Stimulated activated effector memory CD8-positive, alpha-beta T cell treated with anti-CD3 and anti-CD28 coated beads, Interleukin-12 subunit alpha, Interleukin-12 subunit beta, amount 100 ng/mL, for 72 hours (primary cell): ENCODE measurements at regions not wholly inside any gene's neighbourhood (a gene's known extent, or its start where the extent isn't known, plus 50 kb on each side); places are given as distances from the start of the nearest gene placed in this dataset.
"Not testable (repeated sequence)": the region's sequence is repeated elsewhere in the genome, so short reads cannot be mapped to it uniquely, and the experiment has no call there.

Experiments used
- ATAC-seq: fragments of 150-1000 bp; cut with Tn5 transposase; 2 replicates; pipeline ENCODE4 v1.10.0; 2021
- DNase-seq, 2 donors: peaks; one replicate each; pipeline ENCODE4 v3.0.0; 2021 to 2022; ENCODE audit warnings: low spot score in 2 of 2
- H3K27ac Mint-ChIP-seq: one replicate; pipeline ENCODE4 v1.8.0; 2022; ENCODE audit warnings: mild to moderate bottlenecking, mixed read lengths
- H3K36me3 Mint-ChIP-seq: one replicate; pipeline ENCODE4 v1.8.0; 2022; ENCODE audit warnings: mild to moderate bottlenecking, mixed read lengths
- H3K4me1 Mint-ChIP-seq: one replicate; pipeline ENCODE4 v1.8.0; 2022; ENCODE audit warnings: mixed read lengths
- H3K4me3 Mint-ChIP-seq: one replicate; pipeline ENCODE4 v1.8.0; 2022; ENCODE audit warnings: mild to moderate bottlenecking, mixed read lengths
- H3K9me3 Mint-ChIP-seq: one replicate; pipeline ENCODE4 v1.8.0; 2022; ENCODE audit warnings: mixed read lengths

- ATAC-seq (no peak), DNase-seq (no peak)
- Mint-ChIP-seq H3K4me3 (no peak overlapping the region), H3K27ac (no peak overlapping the region), H3K36me3 (no peaks in the 10 kb centered on the region), H3K9me3 (peaks cover 19% of the 10 kb centered on the region), H3K4me1 (no peaks in the 10 kb centered on the region)
Observed at GRCh38 chr16:16904601-16905000, 525.7 kb downstream of the NPIPA7 start.

- Mint-ChIP-seq H3K27ac (no peak overlapping the region), H3K4me3 (no peak overlapping the region), H3K9me3 (peaks cover 7% of the 10 kb centered on the region), H3K36me3 (no peaks in the 10 kb centered on the region), H3K4me1 (no peaks in the 10 kb centered on the region)
- DNase-seq (no peak), ATAC-seq (no peak)
Observed at GRCh38 chr16:16905850-16906249, 526.9 kb downstream of the NPIPA7 start.

GRCh38 chr16:16907089-16907488 lies 528.1 kb downstream of the NPIPA7 start:
- no peaks in the 10 kb centered on the region for H3K36me3 Mint-ChIP-seq
- no peak overlapping the region for H3K4me3 Mint-ChIP-seq
- H3K4me1 Mint-ChIP-seq = no peaks in the 10 kb centered on the region
- no peak for ATAC-seq
- no peak overlapping the region for H3K27ac Mint-ChIP-seq
- peaks cover 3% of the 10 kb centered on the region for H3K9me3 Mint-ChIP-seq
- DNase-seq = no peak

GRCh38 chr16:16908077-16908476 lies 529.1 kb downstream of the NPIPA7 start:
- ATAC-seq (no peak), DNase-seq (no peak)
- H3K9me3 Mint-ChIP-seq = no peaks in the 10 kb centered on the region
- H3K27ac Mint-ChIP-seq = no peak overlapping the region
- H3K4me3 Mint-ChIP-seq = no peak overlapping the region
- no peaks in the 10 kb centered on the region for H3K36me3 Mint-ChIP-seq
- H3K4me1 Mint-ChIP-seq = no peaks in the 10 kb centered on the region

GRCh38 chr16:16909126-16909525 lies 530.2 kb downstream of the NPIPA7 start:
- DNase-seq (no peak), ATAC-seq (no peak)
- Mint-ChIP-seq H3K27ac (no peak overlapping the region), H3K9me3 (no peaks in the 10 kb centered on the region), H3K4me3 (no peak overlapping the region), H3K4me1 (no peaks in the 10 kb centered on the region), H3K36me3 (no peaks in the 10 kb centered on the region)

GRCh38 chr16:16910666-16911065 lies 531.7 kb downstream of the NPIPA7 start:
- no peak overlapping the region for H3K27ac Mint-ChIP-seq
- H3K36me3 Mint-ChIP-seq = no peaks in the 10 kb centered on the region
- H3K4me1 Mint-ChIP-seq = no peaks in the 10 kb centered on the region
- no peaks in the 10 kb centered on the region for H3K9me3 Mint-ChIP-seq
- no peak for ATAC-seq
- no peak for DNase-seq
- H3K4me3 Mint-ChIP-seq = no peak overlapping the region

- DNase-seq = no peak
- no peak overlapping the region for H3K4me3 Mint-ChIP-seq
- no peaks in the 10 kb centered on the region for H3K36me3 Mint-ChIP-seq
- H3K27ac Mint-ChIP-seq = no peak overlapping the region
- H3K9me3 Mint-ChIP-seq = no peaks in the 10 kb centered on the region
- no peaks in the 10 kb centered on the region for H3K4me1 Mint-ChIP-seq
- ATAC-seq = no peak
Observed at GRCh38 chr16:16915771-16916170, 536.8 kb downstream of the NPIPA7 start.

- Mint-ChIP-seq H3K9me3 (no peaks in the 10 kb centered on the region), H3K4me1 (no peaks in the 10 kb centered on the region), H3K36me3 (no peaks in the 10 kb centered on the region), H3K27ac (no peak overlapping the region), H3K4me3 (no peak overlapping the region)
- ATAC-seq (no peak), DNase-seq (no peak)
Observed at GRCh38 chr16:16917191-16917785, 538.3 kb downstream of the NPIPA7 start.

- DNase-seq (no peak), ATAC-seq (no peak)
- Mint-ChIP-seq H3K4me3 (no peak overlapping the region), H3K27ac (no peak overlapping the region), H3K9me3 (no peaks in the 10 kb centered on the region), H3K36me3 (no peaks in the 10 kb centered on the region), H3K4me1 (no peaks in the 10 kb centered on the region)
Observed at GRCh38 chr16:16923479-16923878, 544.5 kb downstream of the NPIPA7 start.

GRCh38 chr16:16924613-16925012 lies 545.7 kb downstream of the NPIPA7 start:
- Mint-ChIP-seq H3K4me3 (no peak overlapping the region), H3K36me3 (no peaks in the 10 kb centered on the region), H3K9me3 (no peaks in the 10 kb centered on the region), H3K27ac (no peak overlapping the region), H3K4me1 (no peaks in the 10 kb centered on the region)
- no peak for ATAC-seq
- no peak for DNase-seq

- H3K9me3 Mint-ChIP-seq = no peaks in the 10 kb centered on the region
- H3K27ac Mint-ChIP-seq = no peak overlapping the region
- no peaks in the 10 kb centered on the region for H3K4me1 Mint-ChIP-seq
- DNase-seq = no peak
- H3K36me3 Mint-ChIP-seq = no peaks in the 10 kb centered on the region
- ATAC-seq = no peak
- H3K4me3 Mint-ChIP-seq = no peak overlapping the region
Observed at GRCh38 chr16:16925432-16925831, 545.3 kb downstream of the XYLT1 start.

GRCh38 chr16:16928532-16929109 lies 542.1 kb downstream of the XYLT1 start:
- no peak overlapping the region for H3K27ac Mint-ChIP-seq
- H3K4me3 Mint-ChIP-seq = no peak overlapping the region
- no peaks in the 10 kb centered on the region for H3K9me3 Mint-ChIP-seq
- no peaks in the 10 kb centered on the region for H3K36me3 Mint-ChIP-seq
- DNase-seq (no peak), ATAC-seq (no peak)
- H3K4me1 Mint-ChIP-seq = no peaks in the 10 kb centered on the region

- no peaks in the 10 kb centered on the region for H3K4me1 Mint-ChIP-seq
- DNase-seq (no peak), ATAC-seq (no peak)
- H3K9me3 Mint-ChIP-seq = no peaks in the 10 kb centered on the region
- no peaks in the 10 kb centered on the region for H3K36me3 Mint-ChIP-seq
- no peak overlapping the region for H3K27ac Mint-ChIP-seq
- no peak overlapping the region for H3K4me3 Mint-ChIP-seq
Observed at GRCh38 chr16:16930309-16931000, 540.3 kb downstream of the XYLT1 start.

GRCh38 chr16:16933861-16934260 lies 536.9 kb downstream of the XYLT1 start:
- ATAC-seq (no peak), DNase-seq (no peak)
- Mint-ChIP-seq H3K9me3 (no peaks in the 10 kb centered on the region), H3K4me1 (no peaks in the 10 kb centered on the region), H3K4me3 (no peak overlapping the region), H3K36me3 (no peaks in the 10 kb centered on the region), H3K27ac (no peak overlapping the region)

- DNase-seq = no peak
- no peaks in the 10 kb centered on the region for H3K4me1 Mint-ChIP-seq
Observed at GRCh38 chr16:16934660-16935059, 536.1 kb downstream of the XYLT1 start.

GRCh38 chr16:16935909-16936308 lies 534.9 kb downstream of the XYLT1 start:
- H3K9me3 Mint-ChIP-seq, H3K4me3 Mint-ChIP-seq, DNase-seq: not testable (repeated sequence)

More at GRCh38 chr16:16934660-16935059, 536.1 kb downstream of the XYLT1 start:
- ATAC-seq = no peak
- Mint-ChIP-seq H3K36me3 (no peaks in the 10 kb centered on the region), H3K4me3 (no peak overlapping the region), H3K27ac (no peak overlapping the region), H3K9me3 (no peaks in the 10 kb centered on the region)

More at GRCh38 chr16:16935909-16936308, 534.9 kb downstream of the XYLT1 start:
- not testable (repeated sequence) for H3K4me1 Mint-ChIP-seq, H3K27ac Mint-ChIP-seq, ATAC-seq, H3K36me3 Mint-ChIP-seq
